ENCODE measurements at regions not wholly inside any gene's neighbourhood (a gene's known extent, or its start where the extent isn't known, plus 50 kb on each side); places are given as distances from the start of the nearest gene placed in this dataset.
"Not testable (repeated sequence)": the region's sequence is repeated elsewhere in the genome, so short reads cannot be mapped to it uniquely, and the experiment has no call there.

- DNase-seq (ENCODE audit: low read depth in 2 of 2) = no peak
These were observed 202.9 kb downstream of the USP25 start for GRCh38 chr21:15932726-15933125.

GRCh38 chr21:15935530-15935929 is 205.7 kb downstream of the USP25 start:
- DNase-seq (ENCODE audit: low read depth in 2 of 2) = no peak

- no peak for DNase-seq (ENCODE audit: low read depth in 2 of 2)
These were observed 213.4 kb downstream of the USP25 start for GRCh38 chr21:15943009-15943666.

GRCh38 chr21:15947677-15948076 is 217.9 kb downstream of the USP25 start:
- DNase-seq (ENCODE audit: low read depth in 2 of 2) = no peak

GRCh38 chr21:15953551-15954116 is 223.9 kb downstream of the USP25 start:
- no peak for DNase-seq (ENCODE audit: low read depth in 2 of 2)

DNA sequence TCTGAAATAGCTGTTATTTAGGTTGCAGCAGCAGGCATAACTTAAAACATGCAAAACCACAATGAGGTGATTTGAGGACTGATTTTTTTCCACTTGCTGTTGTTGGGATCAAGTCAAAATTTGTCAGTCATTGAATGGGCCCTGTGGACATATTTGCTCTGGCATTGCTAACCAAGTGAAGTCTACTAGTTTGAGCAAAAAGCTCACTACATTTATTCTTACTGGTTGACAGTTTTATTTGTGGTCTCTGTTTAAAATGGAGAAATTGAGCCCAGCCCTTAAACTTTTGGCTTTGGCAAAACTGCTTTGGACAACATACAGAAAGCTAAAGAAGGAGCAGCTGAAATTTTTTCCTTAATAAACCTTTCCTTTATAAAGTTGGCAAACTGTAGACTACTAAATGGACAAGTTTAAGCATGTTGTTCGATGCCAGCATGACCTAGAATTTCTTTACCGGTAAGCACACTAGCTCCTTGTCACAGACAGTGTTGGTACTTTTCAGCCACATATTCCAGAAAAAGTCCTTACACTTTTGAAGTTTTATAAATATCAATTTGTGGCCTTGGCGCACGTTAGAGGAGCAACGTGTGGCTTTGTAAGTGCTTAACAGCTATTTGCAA is 234.6 kb downstream of the USP25 start:
- no peak for DNase-seq (ENCODE audit: low read depth in 2 of 2)

GRCh38 chr21:15966231-15966630 is 236.4 kb downstream of the USP25 start:
- no peak for DNase-seq (ENCODE audit: low read depth in 2 of 2)

GRCh38 chr21:15966651-15967050 is 236.9 kb downstream of the USP25 start:
- DNase-seq (ENCODE audit: low read depth in 2 of 2) = no peak

GRCh38 chr21:15967661-15968060 is 237.9 kb downstream of the USP25 start:
- DNase-seq (ENCODE audit: low read depth in 2 of 2) = no peak

DNA sequence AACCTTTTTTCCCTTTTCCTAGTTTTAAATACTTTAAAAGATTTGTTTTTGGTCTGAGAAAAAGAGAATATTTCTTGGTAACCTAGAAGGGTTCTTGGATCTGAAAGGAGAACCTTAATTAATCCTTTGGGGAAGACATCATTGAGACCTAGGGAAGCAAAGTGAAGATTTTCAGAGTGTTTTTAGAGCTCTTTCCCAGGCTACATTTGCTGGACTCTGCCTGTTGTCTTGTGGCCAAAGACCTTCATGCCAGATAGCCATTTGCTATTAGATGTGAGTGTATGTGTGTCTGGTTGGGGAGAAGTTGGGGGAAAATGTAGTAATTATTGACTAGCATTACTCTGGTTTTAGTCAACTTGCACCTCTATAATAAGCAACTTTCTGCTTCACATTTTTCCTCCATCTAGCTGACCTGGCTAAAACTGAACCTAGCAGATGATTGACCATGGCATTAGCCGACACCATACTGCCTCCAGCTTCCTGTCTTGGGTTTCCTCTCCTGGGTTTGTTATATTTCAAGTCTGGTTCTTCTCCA is 239.1 kb downstream of the USP25 start:
- DNase-seq (ENCODE audit: low read depth in 2 of 2) = no peak

DNA sequence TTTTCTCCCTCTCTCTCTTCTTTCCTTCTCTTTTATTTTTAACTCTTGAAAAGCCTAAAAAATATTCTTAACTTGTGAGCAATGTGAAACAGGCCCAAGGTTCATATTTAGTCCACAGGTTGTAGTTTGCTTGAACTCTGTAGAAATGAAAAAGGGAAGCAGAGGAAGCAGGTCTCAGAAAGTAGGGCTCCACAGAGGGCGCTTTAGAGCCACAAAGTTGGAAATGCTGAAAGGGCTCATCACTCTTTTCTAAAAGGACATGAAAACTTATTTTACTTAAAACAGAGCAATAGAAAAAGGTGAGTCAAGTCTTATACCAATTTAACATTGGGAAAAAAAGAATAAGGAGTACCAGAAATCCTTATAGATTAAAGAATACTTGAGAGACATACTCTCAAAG is 247.0 kb downstream of the USP25 start:
- no peak for DNase-seq (ENCODE audit: low read depth in 2 of 2)

DNA sequence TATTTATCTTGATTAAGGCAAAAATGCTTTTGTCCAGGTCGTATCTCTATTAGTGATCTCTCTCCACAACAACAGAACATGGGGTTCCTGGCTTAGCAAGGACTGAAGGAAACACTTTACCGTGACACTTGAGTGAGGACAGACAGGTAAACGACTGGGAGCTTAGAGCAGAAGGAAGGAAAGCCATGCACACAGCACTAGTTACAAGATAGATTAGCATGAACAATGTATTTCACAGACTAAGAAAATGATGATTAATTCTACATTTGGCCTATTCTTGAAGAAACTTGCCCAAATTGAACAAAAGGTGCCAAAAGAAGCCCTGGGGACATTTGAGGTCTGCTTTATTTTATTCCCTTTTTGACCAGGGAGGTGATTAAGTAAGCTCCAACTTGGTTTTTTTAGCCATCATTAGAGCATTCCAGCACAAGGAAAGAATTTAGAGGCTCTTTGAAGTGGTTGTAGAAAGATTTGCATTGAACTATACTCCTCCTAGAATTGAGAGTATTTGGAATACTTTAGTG is 248.5 kb downstream of the USP25 start:
- no peak for DNase-seq (ENCODE audit: low read depth in 2 of 2)

GRCh38 chr21:15979493-15979892 is 249.7 kb downstream of the USP25 start:
- not testable (repeated sequence) for DNase-seq (ENCODE audit: low read depth in 2 of 2)

DNA sequence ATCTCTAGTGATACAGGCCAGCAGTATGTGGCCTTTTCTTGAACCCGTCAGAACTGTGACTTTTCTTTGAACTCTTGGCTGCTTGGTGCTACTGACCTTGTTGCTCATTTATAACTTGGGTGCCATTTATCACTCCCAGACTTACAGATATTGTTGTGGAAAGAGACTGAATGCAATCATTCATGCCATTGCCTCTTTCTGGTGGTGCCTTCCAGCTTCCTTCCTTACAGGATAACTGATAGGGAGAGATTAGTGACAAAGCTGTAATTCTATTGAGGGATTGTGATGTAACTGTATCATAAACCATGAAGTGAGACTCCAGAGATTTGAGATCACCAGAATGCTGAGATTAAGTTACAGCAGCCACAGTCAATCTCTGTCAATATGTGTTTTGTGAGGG is 256.5 kb downstream of the USP25 start:
- DNase-seq (ENCODE audit: low read depth in 2 of 2) = no peak

- no peak for DNase-seq (ENCODE audit: low read depth in 2 of 2)
These were observed 262.4 kb downstream of the USP25 start for GRCh38 chr21:15992171-15992570.

DNA sequence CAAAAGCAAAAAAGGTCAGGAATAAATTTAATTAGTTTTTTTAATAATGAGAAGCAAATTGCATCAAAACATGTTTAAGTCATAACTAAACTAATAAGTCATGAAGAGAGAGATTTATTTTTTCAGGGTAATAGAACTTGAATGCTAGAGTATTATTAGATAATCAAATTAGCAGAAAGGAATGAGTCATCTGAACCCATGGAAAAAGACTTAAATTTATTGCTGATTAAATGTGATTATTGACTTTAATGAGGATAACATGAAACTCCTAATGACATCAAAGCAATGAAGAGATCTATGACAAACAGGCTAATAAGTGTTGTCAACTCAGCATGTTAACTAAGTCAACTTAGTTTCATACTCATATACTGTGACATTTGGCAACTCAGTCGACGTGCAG is 264.2 kb downstream of the USP25 start:
- no peak for DNase-seq (ENCODE audit: low read depth in 2 of 2)

DNA sequence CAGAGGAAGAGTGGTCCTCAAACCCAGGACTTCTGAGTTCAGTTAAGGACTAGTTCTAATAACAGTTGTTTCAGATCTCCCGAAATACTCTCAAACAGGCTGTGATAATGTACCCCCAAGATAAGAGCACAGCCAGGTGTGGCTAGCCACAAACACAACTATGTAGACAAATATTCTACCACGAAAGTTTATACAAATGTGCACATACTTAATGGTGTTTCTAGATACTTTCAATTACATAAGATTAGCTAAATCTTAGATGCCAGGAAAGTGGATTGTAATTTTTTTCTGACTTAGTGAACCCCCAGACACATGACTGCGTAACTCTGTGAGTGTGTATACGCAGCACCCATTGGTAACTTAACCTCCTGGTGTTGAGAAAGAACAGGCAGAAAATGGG is 270.0 kb downstream of the USP25 start:
- DNase-seq (ENCODE audit: low read depth in 2 of 2) = no peak

- no peak for DNase-seq (ENCODE audit: low read depth in 2 of 2)
These were observed 273.2 kb downstream of the USP25 start for GRCh38 chr21:16002874-16003466.

GRCh38 chr21:16004086-16004485 is 274.3 kb downstream of the USP25 start:
- no peak for DNase-seq (ENCODE audit: low read depth in 2 of 2)

DNA sequence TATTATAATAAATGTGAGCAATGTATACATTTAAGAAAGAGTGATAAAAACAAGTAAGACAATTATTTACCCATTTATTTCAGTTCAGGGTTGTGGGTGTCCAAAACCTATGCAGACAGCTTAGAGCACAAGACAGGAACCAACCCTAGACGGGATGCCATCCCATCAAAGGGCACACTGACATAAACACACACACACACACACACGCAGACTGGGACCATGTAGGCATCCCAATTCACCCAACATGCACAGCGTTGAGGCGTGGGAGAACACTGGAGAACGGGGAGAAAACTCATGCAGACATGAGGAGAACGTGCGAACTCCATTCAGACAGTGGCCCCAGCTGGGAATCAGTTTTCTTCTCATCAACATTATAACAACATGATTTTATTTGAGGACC is 274.7 kb downstream of the USP25 start:
- no peak for DNase-seq (ENCODE audit: low read depth in 2 of 2)

- no peak for DNase-seq (ENCODE audit: low read depth in 2 of 2)
These were observed 276.2 kb downstream of the USP25 start for GRCh38 chr21:16005996-16006395.

DNA sequence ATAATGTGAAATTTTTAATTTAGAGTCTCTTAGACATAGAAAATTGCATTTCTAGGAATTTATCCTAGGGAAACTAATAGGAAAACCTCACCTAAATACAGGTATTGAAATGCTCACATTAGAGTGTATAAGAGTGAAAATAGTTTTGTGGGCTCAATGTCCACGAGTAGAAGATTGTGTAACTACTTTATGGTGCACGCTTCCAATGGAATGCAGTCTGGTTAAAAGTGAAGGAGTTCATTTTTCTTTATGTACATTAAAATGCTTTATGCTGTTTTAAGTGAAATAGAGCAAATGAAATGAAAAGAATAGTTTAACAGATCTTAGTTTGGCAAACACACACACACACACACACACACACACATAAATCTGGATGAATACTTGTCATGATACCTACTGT is 278.2 kb downstream of the USP25 start:
- DNase-seq (ENCODE audit: low read depth in 2 of 2) = no peak

DNA sequence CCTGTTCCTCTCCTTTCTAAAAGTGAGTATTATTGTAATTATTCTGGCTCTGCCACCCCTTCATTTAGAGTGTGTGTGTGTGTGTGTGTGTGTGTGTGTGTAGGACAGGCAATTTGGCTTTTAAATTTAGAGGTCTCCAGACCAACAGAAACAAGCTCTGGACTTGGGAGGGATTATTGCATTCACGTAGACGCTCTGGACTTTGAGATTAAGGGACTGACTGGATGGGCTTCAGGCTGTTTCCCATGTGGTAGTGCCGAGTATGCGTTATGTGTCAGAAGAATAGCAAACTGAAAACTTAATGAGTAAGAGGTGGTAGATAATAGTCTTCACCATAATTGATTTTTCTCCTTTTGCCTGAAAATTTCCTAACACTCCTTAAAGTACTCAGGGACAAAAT is 281.9 kb downstream of the USP25 start:
- DNase-seq (ENCODE audit: low read depth in 2 of 2) = no peak

All from stimulated activated CD8-positive, alpha-beta memory T cell treated with anti-CD3 and anti-CD28 coated beads, Interleukin-7, amount 100 ng/mL, for 1 hour (primary cell).